PC-9 (cell line): ENCODE measurements at regions not wholly inside any gene's neighbourhood (a gene's known extent, or its start where the extent isn't known, plus 50 kb on each side); places are given as distances from the start of the nearest gene placed in this dataset.

Experiments
- EZH2 ChIP-seq: fragments of 200-600 bp; sonication (generic); IDR thresholded peaks from 2 replicates; pipeline ENCODE4 v1.8.0; 2017; ENCODE audit warnings: antibody characterized with exemption, low read depth
- TF ChIP-seq, protein P1 (sequence below): fragments of 200-600 bp; sonication (generic); conservative IDR thresholded peaks from 2 replicates; pipeline ENCODE4 v1.6.1; 2017; ENCODE audit warnings: mixed run types, antibody characterized with exemption, mild to moderate bottlenecking, moderate library complexity

DNA sequence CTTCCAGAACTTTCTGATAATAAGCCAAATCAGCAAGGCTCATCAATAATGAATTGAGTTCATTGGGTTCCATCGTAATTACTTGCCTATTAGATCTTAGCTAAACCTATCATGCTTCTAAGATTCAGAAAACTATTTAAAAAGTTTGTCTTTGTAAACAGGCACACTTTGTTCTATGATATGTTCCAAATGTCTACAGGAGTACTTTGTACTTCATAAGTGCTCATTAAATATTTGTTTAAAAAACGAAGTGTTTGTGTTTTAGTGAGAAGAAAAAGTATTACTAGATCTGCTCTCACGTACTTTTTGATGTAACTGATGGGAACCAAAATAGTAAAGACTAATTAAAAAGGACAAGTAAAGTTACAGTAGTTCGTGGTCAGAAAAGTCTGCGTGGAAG, 172.8 kb upstream of the FLRT2 start:
- TF ChIP-seq, protein P1, sequence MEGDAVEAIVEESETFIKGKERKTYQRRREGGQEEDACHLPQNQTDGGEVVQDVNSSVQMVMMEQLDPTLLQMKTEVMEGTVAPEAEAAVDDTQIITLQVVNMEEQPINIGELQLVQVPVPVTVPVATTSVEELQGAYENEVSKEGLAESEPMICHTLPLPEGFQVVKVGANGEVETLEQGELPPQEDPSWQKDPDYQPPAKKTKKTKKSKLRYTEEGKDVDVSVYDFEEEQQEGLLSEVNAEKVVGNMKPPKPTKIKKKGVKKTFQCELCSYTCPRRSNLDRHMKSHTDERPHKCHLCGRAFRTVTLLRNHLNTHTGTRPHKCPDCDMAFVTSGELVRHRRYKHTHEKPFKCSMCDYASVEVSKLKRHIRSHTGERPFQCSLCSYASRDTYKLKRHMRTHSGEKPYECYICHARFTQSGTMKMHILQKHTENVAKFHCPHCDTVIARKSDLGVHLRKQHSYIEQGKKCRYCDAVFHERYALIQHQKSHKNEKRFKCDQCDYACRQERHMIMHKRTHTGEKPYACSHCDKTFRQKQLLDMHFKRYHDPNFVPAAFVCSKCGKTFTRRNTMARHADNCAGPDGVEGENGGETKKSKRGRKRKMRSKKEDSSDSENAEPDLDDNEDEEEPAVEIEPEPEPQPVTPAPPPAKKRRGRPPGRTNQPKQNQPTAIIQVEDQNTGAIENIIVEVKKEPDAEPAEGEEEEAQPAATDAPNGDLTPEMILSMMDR = no peak
- TF ChIP-seq EZH2 = no peak
